GM18870 (cell line): ENCODE measurements at regions not wholly inside any gene's neighbourhood (a gene's known extent, or its start where the extent isn't known, plus 50 kb on each side); places are given as distances from the start of the nearest gene placed in this dataset.
"Not testable (repeated sequence)": the region's sequence is repeated elsewhere in the genome, so short reads cannot be mapped to it uniquely, and the experiment has no call there.

Experiments used
- ATAC-seq: cut with Tn5 transposase; IDR thresholded peaks from one replicate; pipeline ENCODE4 v1.9.1; 2021; ENCODE audit warnings: moderate library complexity; ENCODE audit not compliant: unreplicated experiment

GRCh38 chr21:23153842-23154241 is 2155.6 kb downstream of the NCAM2 start:
- ATAC-seq = not testable (repeated sequence)

- no peak for ATAC-seq
Measured at GRCh38 chr21:23155281-23155680, 2157.1 kb downstream of the NCAM2 start.

- ATAC-seq = no peak
Measured at GRCh38 chr21:23160914-23161313, 2162.7 kb downstream of the NCAM2 start.

- no peak for ATAC-seq
Measured at GRCh38 chr21:23162198-23162946, 2164.2 kb downstream of the NCAM2 start.
